Large intestine (tissue), 3 donors: ENCODE measurements at regions not wholly inside any gene's neighbourhood (a gene's known extent, or its start where the extent isn't known, plus 50 kb on each side); places are given as distances from the start of the nearest gene placed in this dataset.
"Not testable (repeated sequence)": the region's sequence is repeated elsewhere in the genome, so short reads cannot be mapped to it uniquely, and the experiment has no call there.

Experiments used
- DNase-seq, 2 donors: peaks; one replicate each; pipeline versions ENCODE4 v3.0.0 to v3.0.0-alpha.2; 2013
- H3K27ac ChIP-seq: one replicate; pipeline ENCODE4 v1.5.1; 2013; ENCODE audit warnings: low read length
- H3K27me3 ChIP-seq: 2 replicates; pipeline ENCODE4 v1.6.1; 2013; ENCODE audit warnings: low read length; ENCODE audit not compliant: control insufficient read depth, insufficient read depth
- H3K36me3 ChIP-seq: 2 replicates; pipeline ENCODE4 v1.6.1; 2013; ENCODE audit warnings: low read length; ENCODE audit not compliant: control insufficient read depth, insufficient read depth
- H3K4me1 ChIP-seq: one replicate; pipeline ENCODE4 v1.6.1; 2013; ENCODE audit warnings: low read length; ENCODE audit not compliant: control insufficient read depth, insufficient read depth
- H3K4me3 ChIP-seq: one replicate; pipeline ENCODE4 v1.5.1; 2013; ENCODE audit warnings: low read length
- H3K9me3 ChIP-seq: one replicate; pipeline ENCODE4 v1.6.1; 2013; ENCODE audit warnings: mild to moderate bottlenecking, low read depth, low read length, moderate library complexity; ENCODE audit not compliant: control insufficient read depth
- WGBS: methylation state at CpG from one replicate; pipeline ENCODE4 v1.1.5; 2013; ENCODE audit warnings: low lambda C conversion rate; ENCODE audit not compliant: insufficient coverage; 5-methylcytosine and 5-hydroxymethylcytosine counted together

DNA sequence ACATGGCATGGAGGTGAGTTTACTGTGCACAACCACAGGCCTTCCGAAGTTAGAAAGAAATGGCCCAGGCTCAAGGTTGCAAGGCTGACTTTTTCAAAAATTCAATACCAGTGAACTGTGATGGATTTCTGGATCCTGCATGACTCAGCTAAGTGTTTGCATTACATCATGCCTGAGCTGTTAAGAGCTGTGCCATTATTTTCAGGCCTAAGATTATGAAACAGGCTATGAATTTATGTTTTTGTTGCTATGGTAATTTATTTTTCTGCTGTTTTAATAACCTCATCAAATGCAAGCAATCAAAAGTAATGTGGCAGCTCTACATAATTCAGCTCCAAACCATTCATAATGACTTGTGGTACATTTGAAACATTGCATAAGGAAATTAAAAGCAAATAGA lies 457.7 kb upstream of the TMEM132C start:
- Histone ChIP-seq H3K36me3 (no peaks in the 10 kb centered on the region), H3K4me3 (no peak overlapping the region), H3K27ac (no peak overlapping the region), H3K9me3 (no peaks in the 10 kb centered on the region), H3K27me3 (no peaks in the 10 kb centered on the region), H3K4me1 (no peaks in the 10 kb centered on the region)
- WGBS: no CpG with 5 or more reads among the region's 1 CpG
- peak in 1 of 2 donors; percentile 8 for DNase-seq

- Histone ChIP-seq H3K4me3 (no peak overlapping the region), H3K9me3 (no peaks in the 10 kb centered on the region), H3K36me3 (no peaks in the 10 kb centered on the region), H3K27me3 (no peaks in the 10 kb centered on the region), H3K4me1 (no peaks in the 10 kb centered on the region), H3K27ac (no peak overlapping the region)
- WGBS: no CpG with 5 or more reads among the region's 4 CpGs
- DNase-seq: peak; percentile 3 to 5
These were observed 456.9 kb upstream of the TMEM132C start for GRCh38 chr12:127810041-127810440.

DNA sequence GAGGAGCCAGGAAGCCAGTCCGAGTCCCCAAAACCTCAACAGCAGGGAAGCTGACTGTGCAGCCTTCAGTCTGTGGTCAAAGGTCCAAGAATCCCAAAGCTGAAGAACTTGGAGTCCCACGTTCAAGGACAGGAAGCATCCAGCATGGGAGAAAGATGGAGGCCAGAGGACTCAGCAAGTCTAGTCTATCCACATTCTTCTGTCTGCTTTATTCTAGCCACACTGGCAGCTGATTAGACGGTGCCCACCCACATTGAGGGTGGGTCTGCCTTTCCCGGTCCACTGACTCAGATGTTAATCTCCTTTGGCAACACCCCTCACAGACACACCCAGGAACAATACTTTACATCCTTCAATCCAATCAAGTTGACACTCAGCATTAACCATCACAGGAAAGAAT lies 456.5 kb upstream of the TMEM132C start:
- DNase-seq, H3K4me3 ChIP-seq, H3K27ac ChIP-seq, H3K27me3 ChIP-seq, H3K4me1 ChIP-seq, H3K36me3 ChIP-seq, H3K9me3 ChIP-seq: not testable (repeated sequence)
- WGBS: no CpG with 5 or more reads among the region's 4 CpGs

DNA sequence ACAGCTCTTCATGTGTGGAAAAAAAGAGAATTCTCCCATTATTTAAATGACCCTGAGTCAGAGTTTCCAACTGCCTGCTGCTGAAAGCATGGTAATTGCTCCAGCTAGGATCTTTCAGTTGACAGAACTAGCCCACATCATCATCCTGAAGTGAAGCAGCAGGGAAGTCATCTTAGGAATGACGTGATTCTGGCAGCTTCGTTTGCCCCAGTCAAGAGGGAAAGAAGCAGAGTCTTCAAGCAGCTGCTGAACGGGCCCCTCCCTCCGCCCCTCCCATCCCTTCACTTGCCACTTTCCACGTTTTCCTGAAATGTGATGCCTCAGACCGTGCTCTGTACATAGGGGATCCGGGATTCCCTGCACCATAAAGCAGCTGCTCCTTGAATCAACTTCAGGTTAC lies 455.0 kb upstream of the TMEM132C start:
- Histone ChIP-seq H3K27ac (no peak overlapping the region), H3K9me3 (no peaks in the 10 kb centered on the region), H3K4me1 (no peaks in the 10 kb centered on the region), H3K27me3 (no peaks in the 10 kb centered on the region), H3K36me3 (no peaks in the 10 kb centered on the region), H3K4me3 (no peak overlapping the region)
- whole genome bisulfite sequencing: no CpG with 5 or more reads among the region's 7 CpGs
- DNase-seq: peak; percentile 16 to 27

DNA sequence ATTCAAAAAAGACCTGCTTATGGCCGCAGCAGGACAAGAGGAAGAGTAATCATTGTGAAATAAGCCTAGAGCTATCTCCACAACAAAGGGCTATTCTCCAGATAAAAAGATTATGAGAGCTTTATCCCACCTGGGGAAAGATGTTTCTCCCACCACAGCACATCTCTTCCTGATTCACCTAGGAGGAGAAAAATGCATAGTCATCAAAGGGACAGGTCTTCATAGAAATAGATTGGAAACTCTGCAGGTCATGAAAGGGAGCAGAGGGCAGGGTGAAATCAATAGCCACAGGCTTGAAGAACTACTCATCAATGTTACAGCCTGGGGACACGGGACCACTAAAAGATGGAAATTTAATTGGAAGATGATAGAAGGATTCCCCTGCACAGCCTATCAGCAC lies 453.8 kb upstream of the TMEM132C start:
- H3K27me3 ChIP-seq: no peaks in the 10 kb centered on the region
- no peak for DNase-seq
- H3K27ac ChIP-seq: no peak overlapping the region
- no peaks in the 10 kb centered on the region for H3K9me3 ChIP-seq
- WGBS: no CpG with 5 or more reads among the region's 2 CpGs
- H3K4me3 ChIP-seq: no peak overlapping the region
- H3K4me1 ChIP-seq: no peaks in the 10 kb centered on the region
- H3K36me3 ChIP-seq: no peaks in the 10 kb centered on the region

- Histone ChIP-seq H3K4me3 (no peak overlapping the region), H3K9me3 (no peaks in the 10 kb centered on the region), H3K27me3 (no peaks in the 10 kb centered on the region), H3K36me3 (no peaks in the 10 kb centered on the region), H3K4me1 (no peaks in the 10 kb centered on the region), H3K27ac (no peak overlapping the region)
- no CpG with 5 or more reads among the region's 4 CpGs for WGBS
- no peak for DNase-seq
These were observed 447.9 kb upstream of the TMEM132C start for GRCh38 chr12:127819056-127819455.

DNA sequence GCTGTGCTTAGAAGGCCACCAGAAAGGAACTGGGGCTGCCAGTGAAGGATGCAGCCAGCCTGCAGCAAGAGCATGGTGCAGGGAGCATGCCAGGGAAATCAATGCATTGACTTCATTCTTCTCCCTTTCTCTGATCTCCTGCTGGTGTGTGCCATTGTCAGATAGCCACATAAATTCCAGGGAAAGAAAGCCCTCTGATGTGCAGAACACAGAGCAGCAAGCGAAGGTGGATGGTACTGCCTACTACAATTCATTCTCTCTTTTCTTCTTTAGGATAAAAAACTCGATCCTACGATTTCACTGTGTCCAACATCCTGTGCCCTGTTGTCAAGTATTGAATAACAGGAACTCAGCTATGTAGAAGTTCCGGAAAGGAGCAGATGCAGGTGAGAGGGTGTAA lies 446.7 kb upstream of the TMEM132C start:
- no peak overlapping the region for H3K4me3 ChIP-seq
- DNase-seq: no peak
- no peaks in the 10 kb centered on the region for H3K4me1 ChIP-seq
- no peaks in the 10 kb centered on the region for H3K27me3 ChIP-seq
- no peak overlapping the region for H3K27ac ChIP-seq
- H3K36me3 ChIP-seq: no peaks in the 10 kb centered on the region
- H3K9me3 ChIP-seq: no peaks in the 10 kb centered on the region
- WGBS: 60% methylated on average over 1 of the region's 4 CpGs

DNA sequence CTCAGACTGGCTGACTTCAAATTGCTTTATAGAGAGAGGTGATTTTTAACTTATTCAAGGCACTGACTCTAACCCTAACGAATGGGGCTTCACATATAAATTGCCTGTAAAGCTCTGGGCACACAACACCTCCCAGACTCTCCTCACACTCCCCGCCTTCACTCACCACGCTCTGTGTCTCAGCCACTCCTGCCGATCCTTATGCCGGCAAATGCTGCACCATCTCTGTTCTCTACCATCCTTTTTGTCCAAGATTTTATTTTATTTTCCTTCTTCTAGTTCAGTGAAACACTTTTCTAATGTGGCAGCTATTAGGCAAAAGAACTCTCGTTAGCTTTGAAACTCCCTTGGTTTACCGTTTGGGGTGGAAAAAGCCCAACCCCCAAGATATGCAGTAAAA lies 446.1 kb upstream of the TMEM132C start:
- no peaks in the 10 kb centered on the region for H3K36me3 ChIP-seq
- H3K27ac ChIP-seq: no peak overlapping the region
- no peaks in the 10 kb centered on the region for H3K27me3 ChIP-seq
- no peak for DNase-seq
- H3K4me1 ChIP-seq: no peaks in the 10 kb centered on the region
- 83% methylated on average over 3 of the region's 7 CpGs for WGBS
- H3K4me3 ChIP-seq: no peak overlapping the region
- H3K9me3 ChIP-seq: no peaks in the 10 kb centered on the region

GRCh38 chr12:127822809-127823411 lies 444.1 kb upstream of the TMEM132C start:
- H3K9me3 ChIP-seq: no peaks in the 10 kb centered on the region
- H3K27ac ChIP-seq: no peak overlapping the region
- no peak for DNase-seq
- no peaks in the 10 kb centered on the region for H3K27me3 ChIP-seq
- H3K4me3 ChIP-seq: no peak overlapping the region
- H3K4me1 ChIP-seq: no peaks in the 10 kb centered on the region
- H3K36me3 ChIP-seq: no peaks in the 10 kb centered on the region
- WGBS: 60% methylated on average over 1 of the region's 6 CpGs

DNA sequence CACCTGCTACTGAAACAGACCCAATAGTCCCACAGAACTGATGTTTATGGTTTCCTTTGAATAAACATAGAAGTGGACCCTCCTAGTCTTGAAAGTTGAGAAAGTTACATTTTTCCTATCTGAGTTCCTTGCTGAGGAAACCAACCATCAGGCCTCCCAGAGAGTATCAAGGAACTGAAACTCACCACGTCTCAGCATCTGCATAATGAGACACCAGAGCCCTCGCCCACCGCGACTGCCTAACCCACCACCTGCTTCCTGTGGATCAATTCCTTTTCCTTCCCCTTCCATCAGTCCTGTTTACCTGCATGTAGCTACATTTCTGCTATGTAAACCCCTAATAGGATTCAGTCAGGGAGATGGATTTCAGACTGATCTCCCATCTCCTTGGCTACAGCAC lies 443.2 kb upstream of the TMEM132C start:
- Histone ChIP-seq H3K36me3 (no peaks in the 10 kb centered on the region), H3K27ac (no peak overlapping the region), H3K4me3 (no peak overlapping the region), H3K27me3 (no peaks in the 10 kb centered on the region), H3K9me3 (no peaks in the 10 kb centered on the region), H3K4me1 (no peaks in the 10 kb centered on the region)
- no CpG with 5 or more reads among the region's 4 CpGs for WGBS
- DNase-seq: no peak

- no peaks in the 10 kb centered on the region for H3K4me1 ChIP-seq
- no peaks in the 10 kb centered on the region for H3K27me3 ChIP-seq
- H3K27ac ChIP-seq: no peak overlapping the region
- no peak overlapping the region for H3K4me3 ChIP-seq
- WGBS: 67% methylated on average over 1 of the region's 5 CpGs
- no peak for DNase-seq
- no peaks in the 10 kb centered on the region for H3K9me3 ChIP-seq
- no peaks in the 10 kb centered on the region for H3K36me3 ChIP-seq
These were observed 437.5 kb upstream of the TMEM132C start for GRCh38 chr12:127829281-127830064.
